ENCODE measurements at regions not wholly inside any gene's neighbourhood (a gene's known extent, or its start where the extent isn't known, plus 50 kb on each side); places are given as distances from the start of the nearest gene placed in this dataset.

DNA sequence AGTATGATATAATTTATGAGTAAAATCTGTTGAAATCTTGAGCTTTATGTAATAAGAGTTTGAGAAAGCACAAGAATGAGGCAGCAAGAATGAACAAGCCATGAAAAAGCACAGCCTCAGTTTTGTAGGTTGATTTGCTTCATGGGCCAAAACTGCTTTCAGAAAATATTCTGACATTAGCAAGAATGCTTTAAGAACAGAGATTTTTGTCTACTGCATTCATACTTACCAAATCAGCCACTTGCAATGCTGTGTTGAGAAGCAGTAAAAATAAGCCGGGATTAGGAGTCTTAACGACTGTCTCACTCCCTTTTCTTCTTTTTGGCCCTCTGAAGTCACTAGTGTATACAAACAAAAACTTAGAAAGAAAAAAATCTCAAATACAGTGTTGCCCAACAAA is 114.5 kb downstream of the POSTN start:
- ATAC-seq, result no peak

GRCh38 chr13:37482331-37482730 is 116.2 kb downstream of the POSTN start:
- H3K27ac ChIP-seq (ENCODE audit: extremely low read length, insufficient read depth, low read length), result no peak overlapping the region
- no peaks in the 10 kb centered on the region for H3K27me3 ChIP-seq (ENCODE audit: control insufficient read depth in 1 of 2, insufficient read depth in 2 of 2, low read length in 2 of 2)
- no peak for FAIRE-seq
- H4K20me1 ChIP-seq (ENCODE audit: insufficient read depth, low read length), result no peaks in the 10 kb centered on the region
- no peaks in the 10 kb centered on the region for H3K4me1 ChIP-seq (ENCODE audit: insufficient read depth, low read length)
- intact Hi-C loops (cut with micrococcal nuclease; ENCODE audit: unreplicated experiment), result no loop called here
- no peak for ATAC-seq
- H2AFZ ChIP-seq (ENCODE audit: low read length), result no peak overlapping the region
- POLR2A ChIA-PET, result no interaction called here
- no TSS peak for BruUV-seq (replicated peaks)
- no peak overlapping the region for H3K4me3 ChIP-seq (replicated peaks in 1 of 3; ENCODE audit: insufficient read depth in 1 of 3, low read depth in 2 of 3, low read length in 3 of 3)
- no peaks in the 10 kb centered on the region for H3K36me3 ChIP-seq (replicated peaks in 1 of 2; ENCODE audit: control insufficient read depth in 1 of 2, insufficient read depth in 2 of 2, low read length in 2 of 2)
- H3K9me3 ChIP-seq (ENCODE audit: low read length), result no peaks in the 10 kb centered on the region
- 2% methylated on average over 2 of the region's 2 CpGs for WGBS (ENCODE audit: low lambda C conversion rate)
- no peak overlapping the region for H3K9ac ChIP-seq (ENCODE audit: insufficient read depth, low read depth, low read length)
- H3K79me2 ChIP-seq (ENCODE audit: insufficient read depth, low read length), result no peaks in the 10 kb centered on the region
- in situ Hi-C loops (cut with HindIII; ENCODE audit: extremely low pct_ligation_motif_present, low pct_unique_long_range_greater_than_20kb), result no loop called here
- H3K4me2 ChIP-seq (ENCODE audit: low read depth, low read length), result no peak overlapping the region
- CTCF ChIA-PET (ENCODE audit: low intra/inter-chr PET ratio, low total read pairs), result no interaction called here
- DNase-seq (ENCODE audit: low spot score), result no peak
- TF ChIP-seq SUZ12 (IDR thresholded peaks at IDR 0.05; ENCODE audit: low read depth, low read length) (no peak), DBP (CRISPR knock-in tag; IDR thresholded peaks at IDR 0.05; ENCODE audit: not compliant biosample characterization) (no peak), ZNF350 (CRISPR knock-in tag; IDR thresholded peaks at IDR 0.05; ENCODE audit: borderline replicate concordance, low read depth) (no peak), ZNF605 (CRISPR knock-in tag; IDR thresholded peaks at IDR 0.05) (no peak), ZNF20 (CRISPR knock-in tag; IDR thresholded peaks at IDR 0.05) (no peak), KLF13 (CRISPR knock-in tag; IDR thresholded peaks at IDR 0.05) (no peak), ZBTB20 (CRISPR knock-in tag; IDR thresholded peaks at IDR 0.05; ENCODE audit: borderline replicate concordance, low read depth) (no peak), GTF2F1 (IDR thresholded peaks at IDR 0.05; ENCODE audit: low read length) (no peak)
- TF ChIP-seq, protein P1, sequence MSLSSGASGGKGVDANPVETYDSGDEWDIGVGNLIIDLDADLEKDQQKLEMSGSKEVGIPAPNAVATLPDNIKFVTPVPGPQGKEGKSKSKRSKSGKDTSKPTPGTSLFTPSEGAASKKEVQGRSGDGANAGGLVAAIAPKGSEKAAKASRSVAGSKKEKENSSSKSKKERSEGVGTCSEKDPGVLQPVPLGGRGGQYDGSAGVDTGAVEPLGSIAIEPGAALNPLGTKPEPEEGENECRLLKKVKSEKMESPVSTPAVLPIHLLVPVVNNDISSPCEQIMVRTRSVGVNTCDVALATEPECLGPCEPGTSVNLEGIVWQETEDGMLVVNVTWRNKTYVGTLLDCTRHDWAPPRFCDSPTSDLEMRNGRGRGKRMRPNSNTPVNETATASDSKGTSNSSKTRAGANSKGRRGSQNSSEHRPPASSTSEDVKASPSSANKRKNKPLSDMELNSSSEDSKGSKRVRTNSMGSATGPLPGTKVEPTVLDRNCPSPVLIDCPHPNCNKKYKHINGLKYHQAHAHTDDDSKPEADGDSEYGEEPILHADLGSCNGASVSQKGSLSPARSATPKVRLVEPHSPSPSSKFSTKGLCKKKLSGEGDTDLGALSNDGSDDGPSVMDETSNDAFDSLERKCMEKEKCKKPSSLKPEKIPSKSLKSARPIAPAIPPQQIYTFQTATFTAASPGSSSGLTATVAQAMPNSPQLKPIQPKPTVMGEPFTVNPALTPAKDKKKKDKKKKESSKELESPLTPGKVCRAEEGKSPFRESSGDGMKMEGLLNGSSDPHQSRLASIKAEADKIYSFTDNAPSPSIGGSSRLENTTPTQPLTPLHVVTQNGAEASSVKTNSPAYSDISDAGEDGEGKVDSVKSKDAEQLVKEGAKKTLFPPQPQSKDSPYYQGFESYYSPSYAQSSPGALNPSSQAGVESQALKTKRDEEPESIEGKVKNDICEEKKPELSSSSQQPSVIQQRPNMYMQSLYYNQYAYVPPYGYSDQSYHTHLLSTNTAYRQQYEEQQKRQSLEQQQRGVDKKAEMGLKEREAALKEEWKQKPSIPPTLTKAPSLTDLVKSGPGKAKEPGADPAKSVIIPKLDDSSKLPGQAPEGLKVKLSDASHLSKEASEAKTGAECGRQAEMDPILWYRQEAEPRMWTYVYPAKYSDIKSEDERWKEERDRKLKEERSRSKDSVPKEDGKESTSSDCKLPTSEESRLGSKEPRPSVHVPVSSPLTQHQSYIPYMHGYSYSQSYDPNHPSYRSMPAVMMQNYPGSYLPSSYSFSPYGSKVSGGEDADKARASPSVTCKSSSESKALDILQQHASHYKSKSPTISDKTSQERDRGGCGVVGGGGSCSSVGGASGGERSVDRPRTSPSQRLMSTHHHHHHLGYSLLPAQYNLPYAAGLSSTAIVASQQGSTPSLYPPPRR (CRISPR knock-in tag; IDR thresholded peaks at IDR 0.05; ENCODE audit: borderline replicate concordance), result no peak

More for the DNA sequence above, 114.5 kb downstream of the POSTN start:
- BruUV-seq (replicated peaks), result no TSS peak
- no peak overlapping the region for H3K4me3 ChIP-seq (replicated peaks in 1 of 3; ENCODE audit: insufficient read depth in 1 of 3, low read depth in 2 of 3, low read length in 3 of 3)
- ChIA-PET CTCF (ENCODE audit: low intra/inter-chr PET ratio, low total read pairs) (no interaction called here), POLR2A (no interaction called here)
- no peak overlapping the region for H3K9ac ChIP-seq (ENCODE audit: insufficient read depth, low read depth, low read length)
- no peak overlapping the region for H3K4me2 ChIP-seq (ENCODE audit: low read depth, low read length)
- no peaks in the 10 kb centered on the region for H3K27me3 ChIP-seq (ENCODE audit: control insufficient read depth in 1 of 2, insufficient read depth in 2 of 2, low read length in 2 of 2)
- no peaks in the 10 kb centered on the region for H3K79me2 ChIP-seq (ENCODE audit: insufficient read depth, low read length)
- intact Hi-C loops (cut with micrococcal nuclease; ENCODE audit: unreplicated experiment), result no loop called here
- no peaks in the 10 kb centered on the region for H3K4me1 ChIP-seq (ENCODE audit: insufficient read depth, low read length)
- in situ Hi-C loops (cut with HindIII; ENCODE audit: extremely low pct_ligation_motif_present, low pct_unique_long_range_greater_than_20kb), result no loop called here
- no peak for FAIRE-seq
- no peaks in the 10 kb centered on the region for H4K20me1 ChIP-seq (ENCODE audit: insufficient read depth, low read length)
- no peaks in the 10 kb centered on the region for H3K9me3 ChIP-seq (ENCODE audit: low read length)
- 3% methylated on average over 2 of the region's 2 CpGs for WGBS (ENCODE audit: low lambda C conversion rate)
- no peak for TF ChIP-seq ZNF713 (CRISPR knock-in tag; IDR thresholded peaks at IDR 0.05)
- no peak for TF ChIP-seq ZNF343 (CRISPR knock-in tag; IDR thresholded peaks at IDR 0.05)
- TF ChIP-seq KAT7 (CRISPR knock-in tag; IDR thresholded peaks at IDR 0.05; ENCODE audit: borderline replicate concordance), result no peak
- TF ChIP-seq ZNF790 (CRISPR knock-in tag; IDR thresholded peaks at IDR 0.05; ENCODE audit: borderline replicate concordance), result no peak
- TF ChIP-seq ZNF782 (CRISPR knock-in tag; IDR thresholded peaks at IDR 0.05; ENCODE audit: borderline replicate concordance), result no peak
- no peak for TF ChIP-seq ZNF792 (CRISPR knock-in tag; IDR thresholded peaks at IDR 0.05)
- no peak overlapping the region for H3K27ac ChIP-seq (ENCODE audit: extremely low read length, insufficient read depth, low read length)
- no peaks in the 10 kb centered on the region for H3K36me3 ChIP-seq (replicated peaks in 1 of 2; ENCODE audit: control insufficient read depth in 1 of 2, insufficient read depth in 2 of 2, low read length in 2 of 2)
- no peak overlapping the region for H2AFZ ChIP-seq (ENCODE audit: low read length)
- no peak for DNase-seq (ENCODE audit: low spot score)

All from HepG2 (cell line).